Lower leg skin (tissue), 4 donors: ENCODE measurements at regions not wholly inside any gene's neighbourhood (a gene's known extent, or its start where the extent isn't known, plus 50 kb on each side); places are given as distances from the start of the nearest gene placed in this dataset.

Experiments used
- DNase-seq, 2 donors: peaks; one replicate each; pipeline ENCODE4 v3.0.0-alpha.2; 2019; ENCODE audit warnings: low spot score in 2 of 2
- H3K4me3 ChIP-seq: fragments of 200-600 bp; sonication (generic); 2 replicates; pipeline ENCODE4 v1.5.1; 2017; ENCODE audit warnings: mild to moderate bottlenecking, low read depth; ENCODE audit not compliant: poor library complexity, severe bottlenecking
- POLR2A ChIP-seq, 2 donors: fragments of 450-650 bp; IDR thresholded peaks; one replicate each; pipeline ENCODE4 v1.6.1; 2016 to 2017; ENCODE audit warnings: antibody characterized with exemption in 2 of 2, mild to moderate bottlenecking in 1 of 2, moderate library complexity in 1 of 2
- WGBS, 2 donors: methylation state at CpG; one replicate each; pipeline ENCODE4 v1.1.5; 2018; 5-methylcytosine and 5-hydroxymethylcytosine counted together
- intact Hi-C: fragments of 100-400 bp; cut with DNase I; formaldehyde crosslinking; loops from one replicate; pipeline ENCODE4 v1.15.0; 2023; ENCODE audit warnings: low total_unique reads
- TF ChIP-seq, protein P1 (sequence below), 3 donors: fragments of 450-650 bp; IDR thresholded peaks; one replicate each; pipeline ENCODE4 v1.5.1; 2016; ENCODE audit warnings: antibody characterized with exemption in 3 of 3, mild to moderate bottlenecking in 3 of 3, moderate library complexity in 2 of 3

DNA sequence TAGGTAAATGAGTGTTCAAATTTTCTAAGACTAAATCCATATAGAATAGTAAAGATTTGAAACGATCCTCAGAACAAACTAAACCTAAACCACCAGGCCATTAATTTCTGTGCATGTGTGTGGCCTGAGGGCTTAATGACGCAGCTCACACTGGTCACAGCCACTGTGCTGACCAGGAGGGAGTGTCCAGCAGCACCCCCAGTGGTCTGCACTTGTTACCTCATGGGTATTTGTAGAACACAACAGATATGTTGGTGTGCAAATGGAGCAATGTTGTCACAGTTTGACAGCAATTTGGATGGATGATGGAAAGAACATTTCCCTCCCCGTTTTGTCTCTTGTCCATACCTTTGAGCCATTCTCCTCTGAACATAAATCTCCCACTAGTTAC, 122.4 kb upstream of the EXOC2 start:
- intact Hi-C loops: no loop called here
- WGBS, 2 donors: 71 to 79% methylated on average over 3 of the region's 3 CpGs
- no peak for TF ChIP-seq POLR2A (IDR thresholded peaks at IDR 0.05)
- TF ChIP-seq, protein P1, sequence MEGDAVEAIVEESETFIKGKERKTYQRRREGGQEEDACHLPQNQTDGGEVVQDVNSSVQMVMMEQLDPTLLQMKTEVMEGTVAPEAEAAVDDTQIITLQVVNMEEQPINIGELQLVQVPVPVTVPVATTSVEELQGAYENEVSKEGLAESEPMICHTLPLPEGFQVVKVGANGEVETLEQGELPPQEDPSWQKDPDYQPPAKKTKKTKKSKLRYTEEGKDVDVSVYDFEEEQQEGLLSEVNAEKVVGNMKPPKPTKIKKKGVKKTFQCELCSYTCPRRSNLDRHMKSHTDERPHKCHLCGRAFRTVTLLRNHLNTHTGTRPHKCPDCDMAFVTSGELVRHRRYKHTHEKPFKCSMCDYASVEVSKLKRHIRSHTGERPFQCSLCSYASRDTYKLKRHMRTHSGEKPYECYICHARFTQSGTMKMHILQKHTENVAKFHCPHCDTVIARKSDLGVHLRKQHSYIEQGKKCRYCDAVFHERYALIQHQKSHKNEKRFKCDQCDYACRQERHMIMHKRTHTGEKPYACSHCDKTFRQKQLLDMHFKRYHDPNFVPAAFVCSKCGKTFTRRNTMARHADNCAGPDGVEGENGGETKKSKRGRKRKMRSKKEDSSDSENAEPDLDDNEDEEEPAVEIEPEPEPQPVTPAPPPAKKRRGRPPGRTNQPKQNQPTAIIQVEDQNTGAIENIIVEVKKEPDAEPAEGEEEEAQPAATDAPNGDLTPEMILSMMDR (IDR thresholded peaks at IDR 0.05): no peak
- H3K4me3 ChIP-seq: no peak overlapping the region
- DNase-seq: no peak

DNA sequence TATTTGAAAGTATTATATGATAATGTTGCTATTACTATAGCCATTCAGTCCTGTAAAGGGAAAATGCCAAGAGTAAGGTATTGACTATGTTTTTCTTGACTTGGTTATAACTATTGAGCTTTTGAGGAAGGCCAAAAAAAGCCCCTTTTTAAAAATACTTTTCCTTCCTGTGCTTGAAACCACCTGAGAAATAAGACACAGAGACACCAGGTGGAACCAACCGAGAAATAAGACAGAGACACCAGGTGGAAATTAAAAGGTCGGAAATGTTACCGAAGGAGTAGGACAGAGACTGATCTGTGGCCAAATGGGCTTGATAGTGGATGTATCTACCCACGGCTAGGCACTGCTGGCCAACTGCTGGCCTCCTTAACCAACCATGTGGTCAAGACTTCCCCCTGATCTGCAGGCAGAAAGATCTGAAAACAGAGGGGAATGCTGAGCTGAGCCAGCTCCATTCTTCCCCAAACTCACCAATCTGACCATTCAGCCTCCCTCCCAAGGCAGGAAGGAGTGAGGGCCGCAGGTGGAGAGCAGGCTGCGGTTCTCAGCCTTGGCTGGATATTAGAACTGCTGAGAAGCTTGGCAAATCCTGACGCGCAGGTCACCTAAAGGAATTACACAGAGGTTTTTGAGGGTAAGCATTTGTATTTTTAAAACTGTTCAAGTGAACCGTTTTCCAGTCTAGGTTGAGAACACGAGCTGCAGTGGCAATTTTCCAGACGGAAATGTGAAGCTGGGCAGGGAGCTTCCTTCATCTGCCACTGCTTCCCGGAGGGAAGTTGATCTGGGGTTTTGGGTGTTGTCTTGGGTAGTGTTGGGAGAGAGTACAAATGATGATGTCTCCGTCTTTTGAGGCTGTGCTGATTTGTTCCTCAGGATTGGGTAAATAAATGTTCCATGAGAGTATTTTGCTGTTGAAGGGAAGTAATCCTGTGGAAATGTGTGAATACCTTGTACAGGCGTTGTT, 121.7 kb upstream of the EXOC2 start:
- DNase-seq: no peak
- 69 to 73% methylated on average over 14 of the region's 14 CpGs for WGBS, 2 donors
- H3K4me3 ChIP-seq: no peak overlapping the region
- intact Hi-C loops: no loop called here
- TF ChIP-seq, protein P1 (IDR thresholded peaks at IDR 0.05): no peak
- TF ChIP-seq POLR2A (IDR thresholded peaks at IDR 0.05): no peak

DNA sequence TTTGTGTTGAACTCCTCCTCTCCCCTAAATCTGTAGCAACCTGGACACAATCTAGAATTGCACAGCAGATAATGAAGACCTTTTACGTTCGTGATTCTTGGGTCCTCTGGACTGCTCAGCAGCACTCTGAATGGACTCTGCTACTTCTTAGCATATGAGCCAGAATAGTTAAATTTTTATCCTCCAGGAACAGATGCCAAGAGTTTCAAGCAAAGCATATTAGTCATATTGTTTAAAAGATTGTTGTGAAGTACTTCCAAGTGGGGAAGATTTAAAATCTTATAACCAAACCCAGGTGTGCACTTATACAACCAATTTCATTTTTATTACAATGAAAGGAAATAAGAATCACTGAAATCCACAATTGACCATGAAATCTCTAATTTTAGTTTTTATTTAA, 118.9 kb upstream of the EXOC2 start:
- no peak for DNase-seq
- WGBS, 2 donors: 42 to 49% methylated on average over 2 of the region's 2 CpGs
- intact Hi-C loops: no loop called here

DNA sequence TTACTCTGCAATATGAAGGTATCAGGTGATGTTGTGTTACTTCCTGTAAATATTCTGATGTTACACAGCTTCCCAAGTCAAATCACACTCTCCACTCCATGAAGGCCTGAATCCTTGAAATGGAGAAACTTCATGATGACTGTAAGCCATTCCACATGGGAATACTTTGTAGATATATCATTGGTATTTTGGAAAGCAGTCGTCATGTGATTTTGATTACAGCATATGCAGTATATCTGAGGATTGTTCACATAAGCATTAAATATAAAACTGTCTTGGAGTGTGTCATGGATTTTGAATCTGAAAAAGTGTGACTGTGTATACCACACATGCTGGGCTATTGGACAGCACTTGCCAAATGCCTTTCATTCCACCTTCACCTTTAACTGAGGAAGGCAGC, 118.3 kb upstream of the EXOC2 start:
- intact Hi-C loops: no loop called here
- H3K4me3 ChIP-seq: no peak overlapping the region
- no peak for TF ChIP-seq POLR2A (IDR thresholded peaks at IDR 0.05)
- TF ChIP-seq, protein P1 (IDR thresholded peaks at IDR 0.05): no peak
- WGBS, 2 donors: 84 to 93% methylated on average over 1 of the region's 1 CpG
- DNase-seq: no peak

More for the DNA sequence above, 118.9 kb upstream of the EXOC2 start:
- no peak overlapping the region for H3K4me3 ChIP-seq
- TF ChIP-seq, protein P1 (IDR thresholded peaks at IDR 0.05): no peak
- no peak for TF ChIP-seq POLR2A (IDR thresholded peaks at IDR 0.05)

- intact Hi-C loops: no loop called here
- TF ChIP-seq POLR2A (IDR thresholded peaks at IDR 0.05): no peak
- TF ChIP-seq, protein P1 (IDR thresholded peaks at IDR 0.05): no peak
- H3K4me3 ChIP-seq: no peak overlapping the region
- WGBS, 2 donors: 95 to 96% methylated on average over 10 of the region's 10 CpGs
- no peak for DNase-seq
Measured at GRCh38 chr6:804771-805170, 111.8 kb upstream of the EXOC2 start.
